CD4-positive, alpha-beta T cell treated with Interleukin-12 subunit alpha and Interleukin-12 subunit beta, for 1 hour (primary cell): ENCODE measurements at regions not wholly inside any gene's neighbourhood (a gene's known extent, or its start where the extent isn't known, plus 50 kb on each side); places are given as distances from the start of the nearest gene placed in this dataset.
"Not testable (repeated sequence)": the region's sequence is repeated elsewhere in the genome, so short reads cannot be mapped to it uniquely, and the experiment has no call there.

Experiments used
- DNase-seq: peaks from one replicate; pipeline ENCODE4 v3.0.0-alpha.2; 2020

GRCh38 chr9:16282718-16283117, 587.8 kb downstream of the BNC2 start:
- DNase-seq, result no peak

GRCh38 chr9:16286160-16286559, 584.3 kb downstream of the BNC2 start:
- no peak for DNase-seq

GRCh38 chr9:16289639-16290038, 580.8 kb downstream of the BNC2 start:
- DNase-seq, result no peak

- no peak for DNase-seq
Observed at GRCh38 chr9:16290169-16290568, 580.3 kb downstream of the BNC2 start.

GRCh38 chr9:16291921-16292320, 578.5 kb downstream of the BNC2 start:
- DNase-seq, result no peak

- no peak for DNase-seq
Observed at GRCh38 chr9:16293610-16294009, 576.9 kb downstream of the BNC2 start.

GRCh38 chr9:16294133-16294770, 576.2 kb downstream of the BNC2 start:
- no peak for DNase-seq

- DNase-seq, result not testable (repeated sequence)
Observed at GRCh38 chr9:16294940-16295339, 575.5 kb downstream of the BNC2 start.

- DNase-seq, result not testable (repeated sequence)
Observed at GRCh38 chr9:16299368-16299767, 571.1 kb downstream of the BNC2 start.

- no peak for DNase-seq
Observed at GRCh38 chr9:16303506-16303905, 567.0 kb downstream of the BNC2 start.

- DNase-seq, result no peak
Observed at GRCh38 chr9:16304301-16304700, 566.2 kb downstream of the BNC2 start.

GRCh38 chr9:16306586-16306985, 563.9 kb downstream of the BNC2 start:
- no peak for DNase-seq

GRCh38 chr9:16307626-16308195, 562.8 kb downstream of the BNC2 start:
- no peak for DNase-seq

- no peak for DNase-seq
Observed at GRCh38 chr9:16308645-16309044, 561.8 kb downstream of the BNC2 start.

- DNase-seq, result no peak
Observed at GRCh38 chr9:16309082-16309468, 561.4 kb downstream of the BNC2 start.

- no peak for DNase-seq
Observed at GRCh38 chr9:16309469-16310271, 560.8 kb downstream of the BNC2 start.

GRCh38 chr9:16310278-16311110, 560.0 kb downstream of the BNC2 start:
- no peak for DNase-seq

GRCh38 chr9:16312116-16312515, 558.4 kb downstream of the BNC2 start:
- no peak for DNase-seq

- no peak for DNase-seq
Observed at GRCh38 chr9:16312962-16313546, 557.4 kb downstream of the BNC2 start.

- no peak for DNase-seq
Observed at GRCh38 chr9:16314476-16314875, 556.0 kb downstream of the BNC2 start.

- DNase-seq, result no peak
Observed at GRCh38 chr9:16315720-16316119, 554.8 kb downstream of the BNC2 start.

GRCh38 chr9:16316456-16316855, 554.0 kb downstream of the BNC2 start:
- DNase-seq, result no peak
